ENCODE measurements at regions not wholly inside any gene's neighbourhood (a gene's known extent, or its start where the extent isn't known, plus 50 kb on each side); places are given as distances from the start of the nearest gene placed in this dataset.

- no peak overlapping the region for H3K9ac ChIP-seq (ENCODE audit: insufficient read depth in 1 of 2, low read depth in 2 of 2, low read length in 2 of 2)
- POLR2A ChIA-PET = interaction anchor here (0.6 kb wide), 1 partner anchor 24 kb away, joined by 4 read pairs; no protein-coding TSS in a partner anchor
- no peak overlapping the region for H3K4me2 ChIP-seq (ENCODE audit: insufficient read depth, low read length)
- H3K4me3 ChIP-seq = no peak overlapping the region
- intact Hi-C loops (cut with micrococcal nuclease) = no loop called here
- H3K27ac ChIP-seq (ENCODE audit: extremely low read depth, low read depth, low read length) = no peak overlapping the region
- no peaks in the 10 kb centered on the region for H3K36me3 ChIP-seq (ENCODE audit: control insufficient read depth, insufficient read depth, low read length)
- H3K79me2 ChIP-seq (ENCODE audit: control insufficient read depth, insufficient read depth, low read length) = no peaks in the 10 kb centered on the region
- no peaks in the 10 kb centered on the region for H4K20me1 ChIP-seq (replicated peaks; ENCODE audit: control insufficient read depth, insufficient read depth, low read length)
- CTCF ChIA-PET (ENCODE audit: low intra/inter-chr PET ratio) = no interaction called here
- no peak for FAIRE-seq
- BruUV-seq (replicated peaks) = no TSS peak
- in situ Hi-C loops (cut with MboI) = no loop called here
- no peak overlapping the region for H2AFZ ChIP-seq (ENCODE audit: low read depth, low read length)
- no peaks in the 10 kb centered on the region; a peak in 1 of 5 replicates for H3K4me1 ChIP-seq (replicated peaks in 1 of 2; ENCODE audit: control insufficient read depth in 2 of 2, insufficient read depth in 2 of 2, low read length in 2 of 2)
- ATAC-seq = no peak
- peaks cover 0 to 6% of the 10 kb centered on the region in 2 experiments; a peak in 1 of 5 replicates for H3K27me3 ChIP-seq (ENCODE audit: control insufficient read depth in 2 of 2, insufficient read depth in 2 of 2, low read length in 2 of 2)
- 19% methylated on average over 11 of the region's 22 CpGs for WGBS (ENCODE audit: insufficient coverage, low coverage, missing lambda C conversion rate)
- DNase-seq (ENCODE audit: extremely low read depth in 1 of 4, low spot score in 3 of 4) = no peak
- H3K9me3 ChIP-seq (replicated peaks; ENCODE audit: control insufficient read depth, insufficient read depth, low read depth, low read length) = no peaks in the 10 kb centered on the region
- no peaks in the 10 kb centered on the region for H3K9me1 ChIP-seq (ENCODE audit: control insufficient read depth, insufficient read depth, low read length)
- TF ChIP-seq E4F1 (CRISPR knock-in tag; IDR thresholded peaks at IDR 0.05; ENCODE audit: borderline replicate concordance) (no peak), MTA3 (IDR thresholded peaks at IDR 0.05; ENCODE audit: borderline replicate concordance) (no peak), CBX1 (IDR thresholded peaks at IDR 0.05; ENCODE audit: low read depth) (no peak), MITF (IDR thresholded peaks at IDR 0.05) (no peak), PHB (CRISPR knock-in tag; IDR thresholded peaks at IDR 0.05) (no peak), RBBP5 (IDR thresholded peaks at IDR 0.05; ENCODE audit: borderline replicate concordance, insufficient read depth, low read length, poor library complexity, severe bottlenecking) (no peak), TBL1XR1 (IDR thresholded peaks at IDR 0.05; ENCODE audit: low read length in 2 of 2) (no peak), KDM2B (CRISPR knock-in tag; IDR thresholded peaks at IDR 0.05) (no peak), ZBTB34 (CRISPR knock-in tag; IDR thresholded peaks at IDR 0.05) (no peak), ELK3 (CRISPR knock-in tag; IDR thresholded peaks at IDR 0.05) (no peak), HNRNPL (IDR thresholded peaks at IDR 0.05; ENCODE audit: low read depth, low read length) (no peak), NFE2 (IDR thresholded peaks at IDR 0.05; ENCODE audit: low read depth) (no peak)
Observed at GRCh38 chr22:23498811-23499798, 81.0 kb downstream of the IGLL1 start.

All from K562 (cell line).